SIG-M5 treated with dmso at 0.1 percent for 504 hours (cell line): ENCODE measurements at regions not wholly inside any gene's neighbourhood (a gene's known extent, or its start where the extent isn't known, plus 50 kb on each side); places are given as distances from the start of the nearest gene placed in this dataset.

Experiments used
- DNase-seq: peaks from one replicate; lab custom pipeline; 2025; ENCODE audit not compliant: unreplicated experiment; lab: John Stamatoyannopoulos, UW

DNA sequence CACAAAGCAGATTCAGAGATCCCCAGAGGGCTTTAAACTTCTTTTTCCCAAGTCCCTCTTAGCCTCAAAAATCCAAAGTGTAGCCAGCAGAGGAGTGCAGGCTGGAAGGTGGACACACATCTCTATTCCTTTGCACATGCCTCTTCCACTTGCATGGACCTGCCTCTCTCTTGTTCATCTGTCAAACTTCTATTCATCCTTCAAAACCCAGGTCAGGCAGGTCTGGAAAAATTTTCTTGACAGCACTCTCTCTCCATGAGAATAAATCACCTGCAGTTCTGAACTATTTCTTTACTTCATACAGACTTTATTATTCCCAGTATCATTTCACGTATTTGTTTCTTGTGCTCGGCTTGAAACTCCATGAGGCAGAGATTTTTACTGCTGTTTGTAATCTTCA, 127.5 kb downstream of the SS18 start:
- DNase-seq = no peak

- no peak for DNase-seq
Measured at GRCh38 chr18:25962176-25962575, 128.2 kb downstream of the SS18 start.

DNA sequence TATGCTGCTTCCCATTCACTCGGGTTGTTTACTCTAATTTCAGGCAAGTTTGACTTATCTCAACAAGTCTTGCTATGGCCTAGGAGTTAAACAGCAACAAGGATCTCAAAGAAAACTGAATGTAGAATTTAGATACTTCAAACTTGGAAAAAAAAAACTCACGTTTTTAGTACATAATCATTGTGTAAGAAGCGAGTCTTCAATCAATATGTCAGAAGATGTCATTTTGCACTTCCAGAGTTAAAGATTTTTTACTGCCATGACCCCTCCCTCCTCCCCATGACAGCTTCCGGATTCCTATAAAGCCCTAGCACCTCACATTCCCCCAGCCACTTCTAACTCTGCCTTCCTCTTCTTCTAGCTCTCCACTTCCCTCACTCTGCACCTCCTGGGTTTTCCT, 133.4 kb downstream of the SS18 start:
- no peak for DNase-seq

DNA sequence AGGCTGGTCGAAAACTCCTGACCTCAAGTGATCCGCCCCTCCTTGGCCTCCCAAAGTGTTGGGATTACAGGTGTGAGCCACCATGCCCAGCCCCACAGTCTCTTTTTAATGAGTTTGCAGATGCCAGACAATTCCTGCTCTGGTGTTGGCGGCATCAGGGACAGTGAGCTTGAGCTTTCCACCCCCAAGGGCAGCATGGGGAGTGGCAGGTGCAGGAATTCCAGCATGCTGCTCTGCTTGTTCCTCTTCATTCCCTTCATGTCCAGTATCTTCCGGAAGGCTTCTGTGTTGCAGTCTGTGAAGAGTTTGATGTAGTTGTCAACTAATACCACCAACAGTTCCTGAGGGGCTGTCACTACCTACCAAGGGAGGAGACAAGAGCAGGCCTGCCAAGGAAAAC, 137.3 kb downstream of the SS18 start:
- DNase-seq = no peak

DNA sequence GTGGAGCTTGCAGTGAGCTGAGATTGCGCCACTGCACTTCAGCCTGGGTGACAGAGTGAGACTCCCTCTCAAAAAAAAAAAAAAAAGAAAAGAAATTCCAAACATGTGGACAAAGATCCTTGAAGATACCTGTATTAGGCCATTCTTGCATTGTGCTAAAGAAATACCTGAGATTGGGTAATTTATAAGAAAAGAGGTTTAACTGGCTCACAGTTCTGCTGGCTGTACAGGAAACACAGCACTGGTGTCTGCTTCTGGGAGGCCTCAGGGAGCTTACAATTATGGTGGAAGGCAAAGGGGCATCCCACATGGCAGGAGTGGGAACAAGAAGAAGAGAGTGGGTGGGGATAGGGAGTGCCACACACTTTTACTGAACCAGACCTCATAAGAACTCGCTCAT, 140.1 kb downstream of the SS18 start:
- DNase-seq = no peak

DNA sequence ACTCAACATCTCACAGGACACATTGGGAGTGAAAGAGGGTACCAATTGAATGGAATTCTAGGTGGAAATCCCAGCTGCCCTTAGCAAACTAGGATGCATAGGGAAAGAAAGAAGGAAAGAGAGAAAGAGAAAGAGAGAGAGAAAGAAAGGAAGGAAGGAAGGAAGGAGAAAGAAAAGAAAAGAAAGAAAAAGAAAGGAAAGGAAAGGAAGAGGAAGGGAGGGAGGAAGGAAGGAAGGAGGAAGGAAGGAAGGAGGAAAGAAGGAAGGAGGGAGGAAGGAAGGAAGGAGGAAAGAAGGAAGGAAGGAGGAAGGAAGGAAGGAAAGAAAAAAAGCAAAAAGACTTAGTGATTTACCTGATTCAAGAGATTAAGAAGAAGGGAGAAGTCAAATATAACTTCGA, 143.9 kb downstream of the SS18 start:
- no peak for DNase-seq

- DNase-seq = no peak
Measured at GRCh38 chr18:25935356-25935755, 155.1 kb downstream of the SS18 start.

DNA sequence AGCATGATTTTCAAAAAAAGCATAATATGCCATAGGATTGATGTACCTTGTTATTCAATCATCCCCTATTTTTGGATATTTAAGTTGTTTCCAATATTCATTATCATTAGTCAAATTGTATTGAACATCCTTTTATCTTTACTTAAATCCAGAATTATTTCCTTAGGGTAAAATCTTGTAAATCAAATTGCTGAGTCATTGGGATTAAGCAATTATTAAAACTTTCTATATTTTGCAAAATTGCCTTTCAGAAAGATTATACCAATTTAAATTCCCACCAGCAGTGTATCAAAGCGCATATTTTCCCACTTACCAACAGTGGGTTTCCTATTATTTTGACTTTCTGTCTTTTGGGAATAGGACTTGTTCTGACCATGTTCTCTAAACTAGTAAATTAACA, 159.3 kb downstream of the SS18 start:
- no peak for DNase-seq

DNA sequence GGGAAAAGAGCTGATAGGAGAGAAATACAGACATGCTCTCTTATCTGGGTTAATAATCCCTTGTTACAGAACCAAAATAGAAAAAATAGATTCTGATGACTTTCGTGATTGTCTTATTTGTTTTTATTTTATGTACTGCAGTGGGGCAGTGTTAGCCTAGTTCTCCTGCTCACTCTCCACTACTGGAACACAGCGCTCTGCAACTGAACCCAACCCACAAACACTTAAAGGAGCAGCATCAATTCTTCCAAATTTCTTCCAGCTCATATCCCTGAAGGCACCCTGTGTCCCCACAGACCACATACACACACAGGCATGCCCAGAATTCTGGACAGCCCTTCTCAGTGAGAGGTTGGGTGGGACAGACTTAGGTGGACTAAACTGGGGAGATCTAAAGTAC, 160.6 kb downstream of the SS18 start:
- DNase-seq = no peak

DNA sequence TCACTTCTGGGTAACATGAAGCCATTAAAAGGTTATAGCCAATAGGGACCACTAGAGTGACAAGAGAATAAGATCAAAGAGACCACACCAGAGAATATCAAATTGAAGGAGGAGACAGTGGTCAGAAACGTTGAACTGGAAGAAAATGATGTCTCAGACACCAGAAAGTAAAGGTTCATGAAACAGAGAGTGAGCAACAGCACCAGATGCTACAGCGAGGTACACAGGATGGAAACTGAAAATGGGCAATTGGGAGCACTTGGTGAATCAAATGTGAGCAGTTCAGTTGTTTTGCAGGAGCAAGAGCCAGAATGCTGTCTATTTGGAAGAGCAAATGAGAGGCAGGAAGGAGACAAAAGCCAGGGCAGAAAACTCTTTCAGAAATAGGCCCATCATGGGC, 162.6 kb downstream of the SS18 start:
- DNase-seq = no peak

DNA sequence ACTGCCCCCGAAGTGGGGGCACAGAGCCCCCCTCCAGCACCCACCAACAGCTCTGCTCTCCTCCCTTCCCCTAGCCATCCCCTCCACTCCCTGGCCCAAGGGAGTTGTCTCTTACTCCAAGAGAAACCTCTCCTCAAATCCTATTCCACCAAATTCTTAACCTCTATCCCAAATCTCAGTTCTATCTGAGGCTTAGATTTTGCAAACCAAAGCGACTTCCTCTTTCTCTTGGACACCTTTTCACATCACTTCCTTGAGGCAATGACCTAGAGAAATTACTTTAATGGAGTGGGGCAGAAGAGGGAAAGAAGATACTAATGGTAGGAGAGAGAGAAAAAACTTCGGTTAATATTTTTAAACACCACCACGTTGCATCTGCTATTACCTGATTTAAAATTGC, 167.2 kb downstream of the SS18 start:
- no peak for DNase-seq

DNA sequence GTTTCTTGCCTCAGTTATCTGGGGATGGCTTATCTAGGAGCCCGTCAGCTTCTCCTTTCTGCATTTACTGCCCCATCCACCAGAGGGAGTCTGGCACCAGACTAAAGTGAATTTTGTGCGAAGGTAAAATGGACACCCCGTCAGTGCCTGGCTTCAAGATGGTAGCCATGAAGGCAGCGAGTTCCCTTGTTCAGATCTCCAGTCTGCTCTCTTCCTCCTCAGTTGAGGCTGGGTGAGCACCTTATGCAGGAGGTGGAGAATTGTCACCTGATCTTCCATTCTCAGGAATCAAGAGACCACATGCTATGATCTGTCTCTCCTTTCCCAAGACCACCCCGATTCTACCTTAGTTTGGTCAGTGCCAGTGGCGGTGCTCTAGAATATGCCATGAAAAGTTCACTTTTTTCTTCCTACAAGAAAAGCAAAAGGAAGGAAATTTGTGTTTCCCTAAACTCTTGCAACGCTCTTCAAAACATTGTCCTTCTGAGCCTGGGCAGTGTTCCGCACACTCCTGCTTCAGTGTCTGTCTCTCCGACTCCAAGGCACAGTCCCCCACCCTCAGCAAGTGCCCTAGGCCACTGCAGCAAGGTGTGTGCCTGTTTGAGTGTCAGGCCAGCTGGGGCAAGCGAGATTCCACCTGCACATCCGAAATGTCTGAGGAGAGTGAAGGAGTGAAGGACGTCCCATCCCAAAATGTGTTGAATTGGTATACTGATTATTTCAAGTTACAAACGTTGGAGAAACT, 168.6 kb downstream of the SS18 start:
- DNase-seq = peak; percentile 57

DNA sequence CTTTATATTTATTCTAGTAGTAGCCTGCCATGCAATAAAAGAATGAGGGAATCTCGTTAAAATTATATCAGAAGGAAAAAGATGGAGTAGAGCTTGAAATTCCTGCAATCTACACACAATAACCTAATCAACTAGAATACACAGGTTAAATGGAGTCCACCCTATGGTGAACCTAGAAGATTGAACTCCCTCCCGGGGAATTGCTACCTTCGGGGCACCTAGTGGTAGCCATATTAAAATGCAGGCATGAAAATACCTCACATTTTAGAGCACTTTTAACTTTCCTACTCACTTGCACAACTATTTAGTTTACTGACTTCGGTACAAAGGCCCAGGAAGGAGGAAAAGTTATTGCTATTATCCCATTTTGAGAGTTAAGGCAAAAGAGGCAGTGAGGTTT, 174.5 kb downstream of the SS18 start:
- no peak for DNase-seq

DNA sequence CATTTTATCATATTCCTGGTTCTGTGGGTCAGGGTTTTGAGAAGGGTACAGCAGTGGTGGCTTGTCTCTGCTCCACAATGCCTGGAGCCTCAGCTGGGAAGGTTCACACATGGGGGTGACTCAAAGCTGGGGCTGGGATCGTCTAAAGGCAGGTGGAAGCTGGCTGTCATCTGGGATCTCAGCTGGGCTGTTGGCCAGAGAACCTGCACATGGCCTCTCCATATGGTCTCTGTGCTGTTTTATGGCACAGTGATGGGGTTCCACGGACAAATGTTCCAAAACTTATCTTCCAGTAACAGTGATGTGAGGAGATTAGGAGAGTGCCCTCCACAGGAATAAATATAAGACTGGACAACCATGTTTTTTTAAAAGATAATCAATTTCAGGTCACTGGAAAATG, 191.4 kb downstream of the SS18 start:
- no peak for DNase-seq

DNA sequence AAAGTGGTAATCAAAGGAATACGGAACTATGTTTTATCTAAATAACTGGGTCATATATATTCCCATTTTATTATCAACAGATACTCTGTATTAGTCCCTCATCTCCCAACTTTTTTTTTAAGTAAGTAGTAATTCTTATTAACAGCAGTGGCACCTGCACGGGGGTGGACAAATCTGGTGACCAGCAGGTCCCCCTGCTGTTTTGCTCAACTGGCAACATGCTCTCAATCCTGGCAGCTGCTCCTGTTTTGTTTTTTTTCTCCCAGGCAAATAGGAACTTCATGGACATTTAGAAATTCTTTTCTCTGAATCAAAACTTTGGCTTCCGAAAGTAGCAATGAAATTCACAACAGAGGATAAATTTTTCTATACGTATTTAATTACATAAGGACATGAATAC, 193.5 kb downstream of the SS18 start:
- no peak for DNase-seq

DNA sequence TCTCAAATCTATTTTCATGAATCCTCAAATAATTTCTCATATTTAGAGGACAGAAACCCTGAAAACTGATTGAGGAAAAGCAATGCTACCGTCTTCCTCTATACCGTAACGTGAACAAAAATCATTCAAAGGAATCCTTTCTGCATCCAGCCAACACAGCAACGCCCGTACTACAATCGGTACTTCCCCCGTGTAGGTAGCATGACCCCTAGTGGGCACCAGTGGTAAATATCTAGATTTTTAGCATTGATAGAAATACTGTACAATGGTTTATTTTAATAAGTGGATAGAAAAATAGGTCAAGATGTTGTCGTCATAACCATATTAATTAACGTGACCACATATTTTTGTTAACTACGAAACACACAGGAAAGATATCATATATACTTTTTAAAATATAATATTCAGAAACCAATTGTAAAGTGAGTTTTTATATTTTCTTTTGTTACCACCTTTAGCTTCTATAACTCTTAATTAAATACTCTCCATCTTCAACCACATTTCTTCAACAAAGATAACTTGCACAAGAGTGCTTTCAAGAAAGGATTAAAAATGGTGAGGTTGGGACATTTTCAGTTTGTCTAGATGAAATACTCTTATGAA, 194.1 kb downstream of the SS18 start:
- DNase-seq = peak; percentile 33

GRCh38 chr18:25895518-25895917, 194.9 kb downstream of the SS18 start:
- no peak for DNase-seq

GRCh38 chr18:25886283-25886682, 204.1 kb downstream of the SS18 start:
- DNase-seq = no peak

DNA sequence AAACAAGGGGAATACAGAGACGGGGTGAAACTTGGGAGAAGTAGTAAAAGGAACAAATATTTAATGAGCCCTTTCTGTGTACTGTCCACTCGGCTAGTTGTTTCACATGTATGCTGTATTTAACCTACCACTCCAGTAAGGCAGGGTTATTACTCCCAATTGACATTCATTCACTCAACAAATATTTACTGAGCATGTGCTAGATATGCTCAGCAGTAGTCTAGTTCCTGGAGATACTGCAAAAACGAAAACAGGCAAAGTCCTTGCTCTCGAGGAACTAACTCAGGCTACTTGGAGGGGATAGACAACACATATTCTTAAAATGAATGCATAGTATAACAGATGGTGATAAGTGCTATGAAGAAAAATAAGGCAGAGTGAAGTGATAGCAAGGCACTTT, 207.3 kb downstream of the SS18 start:
- DNase-seq = no peak

GRCh38 chr18:25881149-25881548, 209.3 kb downstream of the SS18 start:
- DNase-seq = no peak

- DNase-seq = no peak
Measured at GRCh38 chr18:25880441-25880840, 210.0 kb downstream of the SS18 start.

DNA sequence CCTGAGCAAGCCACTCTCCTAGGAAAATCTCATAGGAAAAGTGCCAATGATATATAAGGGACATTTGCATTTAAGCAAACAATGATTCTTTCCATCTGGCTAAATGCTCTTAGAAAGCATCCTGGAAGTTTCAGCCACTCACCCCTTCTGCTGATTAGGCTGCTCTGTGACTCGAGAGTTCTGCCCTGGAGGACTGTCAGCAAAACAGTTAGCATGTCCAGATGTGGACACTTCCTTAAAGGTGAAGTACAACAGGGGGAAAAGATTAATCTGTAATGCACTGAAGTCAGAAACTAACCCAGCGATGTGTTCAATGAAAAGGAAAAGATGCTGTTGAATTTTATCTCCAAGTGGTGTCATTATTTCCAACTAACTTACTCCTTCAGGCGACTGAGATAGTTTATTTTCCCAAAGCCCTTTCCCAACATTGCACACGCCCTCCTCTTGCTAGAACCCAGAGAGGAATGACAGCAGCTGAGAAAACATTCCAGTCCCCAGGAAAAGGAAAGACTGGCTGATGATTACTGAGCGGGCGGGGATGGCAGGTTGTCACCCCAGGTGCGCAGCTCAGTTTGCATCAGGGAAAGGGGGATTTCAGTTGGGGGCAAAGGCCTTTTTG, 214.0 kb downstream of the SS18 start:
- no peak for DNase-seq
